22Rv1 (cell line): ENCODE measurements at regions not wholly inside any gene's neighbourhood (a gene's known extent, or its start where the extent isn't known, plus 50 kb on each side); places are given as distances from the start of the nearest gene placed in this dataset.

Source experiments
- CTCF ChIP-seq: fragments of 450-650 bp; IDR thresholded peaks from 2 replicates; pipeline ENCODE4 v1.5.1; 2017; ENCODE audit warnings: mild to moderate bottlenecking
- ZFX ChIP-seq: fragments of 450-650 bp; IDR thresholded peaks from 2 replicates; pipeline ENCODE4 v1.6.1; 2017; ENCODE audit warnings: antibody characterized with exemption, borderline replicate concordance

GRCh38 chr15:29466292-29466691 is 196.7 kb upstream of the NSMCE3 start:
- TF ChIP-seq CTCF (no peak), ZFX (no peak)
